ENCODE measurements at regions not wholly inside any gene's neighbourhood (a gene's known extent, or its start where the extent isn't known, plus 50 kb on each side); places are given as distances from the start of the nearest gene placed in this dataset.

GRCh38 chr7:42373285-42373684 lies 136.3 kb upstream of the GLI3 start:
- DNase-seq (ENCODE audit: low spot score), result no peak

- no peak for DNase-seq (ENCODE audit: low spot score)
Measured at GRCh38 chr7:42372479-42372878, 135.5 kb upstream of the GLI3 start.

- DNase-seq (ENCODE audit: low spot score), result no peak
Measured at GRCh38 chr7:42359946-42360345, 122.9 kb upstream of the GLI3 start.

GRCh38 chr7:42351316-42351935 lies 114.4 kb upstream of the GLI3 start:
- DNase-seq (ENCODE audit: low spot score), result no peak

GRCh38 chr7:42350801-42351200 lies 113.8 kb upstream of the GLI3 start:
- DNase-seq (ENCODE audit: low spot score), result no peak

- DNase-seq (ENCODE audit: low spot score), result no peak
Measured at GRCh38 chr7:42348631-42349030, 111.6 kb upstream of the GLI3 start.

- DNase-seq (ENCODE audit: low spot score), result no peak
Measured at GRCh38 chr7:42348071-42348470, 111.1 kb upstream of the GLI3 start.

- DNase-seq (ENCODE audit: low spot score), result no peak
Measured at GRCh38 chr7:42347616-42348015, 110.6 kb upstream of the GLI3 start.

GRCh38 chr7:42345478-42346299 lies 108.7 kb upstream of the GLI3 start:
- DNase-seq (ENCODE audit: low spot score), result no peak

GRCh38 chr7:42344198-42344755 lies 107.3 kb upstream of the GLI3 start:
- no peak for DNase-seq (ENCODE audit: low spot score)

- DNase-seq (ENCODE audit: low spot score), result no peak
Measured at GRCh38 chr7:42342381-42342780, 105.4 kb upstream of the GLI3 start.

GRCh38 chr7:42340436-42340835 lies 103.4 kb upstream of the GLI3 start:
- DNase-seq (ENCODE audit: low spot score), result no peak

- DNase-seq (ENCODE audit: low spot score), result no peak
Measured at GRCh38 chr7:42338916-42339540, 102.0 kb upstream of the GLI3 start.

GRCh38 chr7:42338231-42338915 lies 101.4 kb upstream of the GLI3 start:
- no peak for DNase-seq (ENCODE audit: low spot score)

- no peak for DNase-seq (ENCODE audit: low spot score)
Measured at GRCh38 chr7:42337225-42337905, 100.4 kb upstream of the GLI3 start.

GRCh38 chr7:42332605-42333222 lies 95.7 kb upstream of the GLI3 start:
- DNase-seq (ENCODE audit: low spot score), result no peak

- no peak for DNase-seq (ENCODE audit: low spot score)
Measured at GRCh38 chr7:42319631-42320030, 82.6 kb upstream of the GLI3 start.

- no peak for DNase-seq (ENCODE audit: low spot score)
Measured at GRCh38 chr7:42315631-42316030, 78.6 kb upstream of the GLI3 start.

- DNase-seq (ENCODE audit: low spot score), result no peak
Measured at GRCh38 chr7:42315103-42315502, 78.1 kb upstream of the GLI3 start.

GRCh38 chr7:42314696-42315095 lies 77.7 kb upstream of the GLI3 start:
- DNase-seq (ENCODE audit: low spot score), result no peak

GRCh38 chr7:42311195-42311594 lies 74.2 kb upstream of the GLI3 start:
- DNase-seq (ENCODE audit: low spot score), result no peak

Data from activated CD4-positive, alpha-beta T cell treated with anti-CD3 and anti-CD28 coated beads, Interleukin-2, Interleukin-4, amounts not matched to agents 100 ng/mL and 50 ng/mL, durations not matched to agents 16 hours and 8 hours (primary cell).